Brain microvascular endothelial cell (primary cell): ENCODE measurements at regions not wholly inside any gene's neighbourhood (a gene's known extent, or its start where the extent isn't known, plus 50 kb on each side); places are given as distances from the start of the nearest gene placed in this dataset.
"Not testable (repeated sequence)": the region's sequence is repeated elsewhere in the genome, so short reads cannot be mapped to it uniquely, and the experiment has no call there.

Source experiments
- DNase-seq: peaks from one replicate; pipeline ENCODE4 v3.0.0-alpha.2; 2020
- H3K27ac ChIP-seq: fragments of 250-450 bp; sonication (Bioruptor Pico); 2 replicates; pipeline ENCODE4 v1.5.1; 2020; ENCODE audit warnings: mild to moderate bottlenecking, moderate library complexity
- H3K27me3 ChIP-seq: fragments of 250-450 bp; sonication (Bioruptor Pico); replicated peaks from 2 replicates; pipeline ENCODE4 v1.5.1; 2020; ENCODE audit warnings: mild to moderate bottlenecking
- H3K36me3 ChIP-seq: fragments of 250-450 bp; sonication (Bioruptor Pico); replicated peaks from 2 replicates; pipeline ENCODE4 v1.5.1; 2020; ENCODE audit warnings: mild to moderate bottlenecking
- H3K4me3 ChIP-seq: 2 replicates; pipeline ENCODE4 v1.5.1; 2011; ENCODE audit warnings: low read depth, mild to moderate bottlenecking, control low read depth, low read length, moderate library complexity
- in situ Hi-C: cut with HindIII; loops from 2 replicates; pipeline ENCODE4 v1.10.0; 2017; ENCODE audit warnings: low sequenced_read_pairs, low pct_ligation_motif_present
- TF ChIP-seq, protein P1 (sequence below): IDR thresholded peaks from 2 replicates; pipeline ENCODE4 v1.5.1; 2011; ENCODE audit warnings: low read depth, mild to moderate bottlenecking, moderate library complexity, low read length, control low read depth, inconsistent platforms; ENCODE audit errors: missing control alignments

DNA sequence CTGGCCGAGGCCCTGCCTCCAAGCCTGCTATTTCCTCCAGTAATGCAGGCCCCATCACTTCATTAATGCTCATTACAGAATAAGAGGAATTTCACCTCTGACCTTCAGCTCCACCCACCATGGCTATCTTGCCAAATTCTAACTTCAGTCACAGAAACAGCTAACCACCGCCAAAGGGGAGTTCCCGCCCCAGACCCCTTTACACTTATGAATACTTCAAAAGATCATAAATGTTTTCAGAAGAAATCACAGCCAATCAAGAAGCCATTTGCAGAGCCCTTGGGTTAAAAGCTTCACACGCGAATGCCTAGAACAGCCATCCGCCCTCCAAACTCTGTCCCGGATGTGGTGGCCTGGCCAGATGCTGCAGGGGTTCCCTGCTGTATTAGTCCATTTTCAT lies 73.8 kb upstream of the TWIST2 start:
- in situ Hi-C loops, result no loop called here
- Histone ChIP-seq H3K36me3 (no peaks in the 10 kb centered on the region), H3K4me3 (no peak overlapping the region), H3K27ac (no peak overlapping the region), H3K27me3 (peaks cover 11% of the 10 kb centered on the region)
- no peak for DNase-seq
- TF ChIP-seq, protein P1, sequence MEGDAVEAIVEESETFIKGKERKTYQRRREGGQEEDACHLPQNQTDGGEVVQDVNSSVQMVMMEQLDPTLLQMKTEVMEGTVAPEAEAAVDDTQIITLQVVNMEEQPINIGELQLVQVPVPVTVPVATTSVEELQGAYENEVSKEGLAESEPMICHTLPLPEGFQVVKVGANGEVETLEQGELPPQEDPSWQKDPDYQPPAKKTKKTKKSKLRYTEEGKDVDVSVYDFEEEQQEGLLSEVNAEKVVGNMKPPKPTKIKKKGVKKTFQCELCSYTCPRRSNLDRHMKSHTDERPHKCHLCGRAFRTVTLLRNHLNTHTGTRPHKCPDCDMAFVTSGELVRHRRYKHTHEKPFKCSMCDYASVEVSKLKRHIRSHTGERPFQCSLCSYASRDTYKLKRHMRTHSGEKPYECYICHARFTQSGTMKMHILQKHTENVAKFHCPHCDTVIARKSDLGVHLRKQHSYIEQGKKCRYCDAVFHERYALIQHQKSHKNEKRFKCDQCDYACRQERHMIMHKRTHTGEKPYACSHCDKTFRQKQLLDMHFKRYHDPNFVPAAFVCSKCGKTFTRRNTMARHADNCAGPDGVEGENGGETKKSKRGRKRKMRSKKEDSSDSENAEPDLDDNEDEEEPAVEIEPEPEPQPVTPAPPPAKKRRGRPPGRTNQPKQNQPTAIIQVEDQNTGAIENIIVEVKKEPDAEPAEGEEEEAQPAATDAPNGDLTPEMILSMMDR, result no peak

DNA sequence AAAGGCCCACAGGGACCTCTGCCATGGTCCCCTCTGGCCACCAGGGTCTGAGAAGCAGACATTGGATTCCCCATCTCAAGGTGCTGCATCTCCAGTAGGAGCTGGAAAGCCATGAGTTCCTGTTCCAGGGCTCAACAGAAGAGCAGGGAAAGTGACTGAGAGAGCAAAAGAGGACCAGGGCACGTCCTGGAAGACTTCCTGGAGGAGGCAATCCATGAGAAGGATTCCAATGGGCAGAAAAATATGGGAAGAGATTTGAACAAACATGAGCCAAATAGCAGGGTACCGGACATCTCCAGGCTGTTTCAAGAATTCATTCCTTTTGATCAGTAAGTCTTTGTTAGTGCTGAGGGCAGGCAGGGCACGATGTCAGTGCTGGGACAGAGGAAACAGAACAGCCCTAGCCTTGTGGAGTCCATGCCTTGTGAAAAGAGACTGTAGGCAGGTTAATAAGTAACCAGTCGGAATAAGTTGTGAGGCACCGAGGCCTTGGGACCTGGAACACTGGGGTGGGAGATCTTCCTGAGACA lies 72.8 kb upstream of the TWIST2 start:
- TF ChIP-seq, protein P1, result no peak
- Histone ChIP-seq H3K4me3 (no peak overlapping the region), H3K27me3 (peaks cover 9% of the 10 kb centered on the region), H3K27ac (no peak overlapping the region), H3K36me3 (no peaks in the 10 kb centered on the region)
- DNase-seq, result no peak
- in situ Hi-C loops, result no loop called here

DNA sequence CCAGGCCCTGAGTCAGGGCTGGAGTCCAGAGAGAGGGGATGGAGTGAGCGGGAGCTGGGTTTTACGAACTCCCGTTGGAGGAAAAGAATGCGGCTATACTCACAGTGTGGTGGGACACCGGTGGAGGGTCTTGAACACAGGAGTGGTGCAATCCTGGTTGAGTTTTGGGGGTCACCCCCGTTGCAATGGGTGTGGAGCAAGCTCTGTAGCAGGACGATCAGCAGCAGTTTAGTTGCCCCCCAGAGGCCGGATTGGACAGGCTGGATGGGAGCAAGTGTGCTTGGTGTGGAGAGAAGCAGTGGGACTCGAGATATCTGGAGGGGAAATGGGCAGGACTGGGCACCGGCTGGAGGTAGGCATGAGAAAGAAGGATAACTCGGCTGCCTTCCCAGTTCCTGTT lies 72.3 kb upstream of the TWIST2 start:
- Histone ChIP-seq H3K27me3 (peaks cover 7% of the 10 kb centered on the region), H3K4me3 (no peak overlapping the region), H3K27ac (no peak overlapping the region), H3K36me3 (no peaks in the 10 kb centered on the region)
- in situ Hi-C loops, result no loop called here
- TF ChIP-seq, protein P1, result no peak
- no peak for DNase-seq

DNA sequence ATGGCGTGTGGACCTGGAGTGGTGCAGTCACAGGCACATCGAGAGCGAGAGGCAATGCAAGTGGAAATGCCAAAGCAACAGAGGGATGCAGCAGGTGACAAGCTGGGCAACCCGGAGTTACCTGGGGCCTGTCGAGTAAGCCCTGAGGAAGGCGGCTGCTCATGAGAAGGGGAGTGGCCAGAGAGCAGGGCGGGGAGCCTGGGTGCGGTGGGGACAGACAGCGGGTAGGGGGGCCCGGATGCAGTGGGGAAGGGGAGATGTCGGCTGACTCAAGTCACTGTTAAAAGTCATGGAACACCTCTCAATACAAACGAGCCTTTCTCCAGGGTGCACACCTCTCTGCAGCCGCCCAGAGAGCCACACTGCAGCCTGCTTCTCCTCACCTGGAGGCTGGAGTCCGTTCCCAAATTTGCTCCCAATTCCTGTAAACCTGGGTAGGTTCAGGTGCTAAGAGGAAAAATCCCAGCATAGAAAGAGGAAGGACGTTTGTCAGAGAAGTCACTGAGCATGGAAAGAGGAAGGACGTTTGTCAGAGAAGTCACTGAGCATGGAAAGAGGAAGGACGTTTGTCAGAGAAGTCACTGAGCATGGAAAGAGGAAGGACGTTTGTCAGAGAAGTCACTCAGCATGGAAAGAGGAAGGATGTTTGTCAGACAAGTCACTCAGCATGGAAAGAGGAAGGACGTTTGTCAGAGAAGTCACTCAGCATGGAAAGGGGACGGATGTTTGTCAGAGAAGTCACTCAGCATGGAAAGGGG lies 71.7 kb upstream of the TWIST2 start:
- in situ Hi-C loops, result no loop called here
- H3K27ac ChIP-seq, result no peak overlapping the region
- DNase-seq, result no peak
- H3K4me3 ChIP-seq, result no peak overlapping the region
- H3K36me3 ChIP-seq, result no peaks in the 10 kb centered on the region
- peaks cover 7% of the 10 kb centered on the region for H3K27me3 ChIP-seq
- TF ChIP-seq, protein P1, result no peak

DNA sequence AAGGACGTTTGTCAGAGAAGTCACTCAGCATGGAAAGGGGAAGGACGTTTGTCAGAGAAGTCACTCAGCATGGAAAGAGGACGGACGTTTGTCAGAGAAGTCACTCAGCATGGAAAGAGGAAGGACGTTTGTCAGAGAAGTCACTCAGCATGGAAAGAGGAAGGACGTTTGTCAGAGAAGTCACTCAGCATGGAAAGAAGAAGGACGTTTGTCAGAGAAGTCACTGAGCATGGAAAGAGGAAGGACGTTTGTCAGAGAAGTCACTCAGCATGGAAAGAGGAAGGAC lies 71.2 kb upstream of the TWIST2 start:
- H3K27me3 ChIP-seq, H3K4me3 ChIP-seq, H3K36me3 ChIP-seq, in situ Hi-C loops, DNase-seq, H3K27ac ChIP-seq: not testable (repeated sequence)

DNA sequence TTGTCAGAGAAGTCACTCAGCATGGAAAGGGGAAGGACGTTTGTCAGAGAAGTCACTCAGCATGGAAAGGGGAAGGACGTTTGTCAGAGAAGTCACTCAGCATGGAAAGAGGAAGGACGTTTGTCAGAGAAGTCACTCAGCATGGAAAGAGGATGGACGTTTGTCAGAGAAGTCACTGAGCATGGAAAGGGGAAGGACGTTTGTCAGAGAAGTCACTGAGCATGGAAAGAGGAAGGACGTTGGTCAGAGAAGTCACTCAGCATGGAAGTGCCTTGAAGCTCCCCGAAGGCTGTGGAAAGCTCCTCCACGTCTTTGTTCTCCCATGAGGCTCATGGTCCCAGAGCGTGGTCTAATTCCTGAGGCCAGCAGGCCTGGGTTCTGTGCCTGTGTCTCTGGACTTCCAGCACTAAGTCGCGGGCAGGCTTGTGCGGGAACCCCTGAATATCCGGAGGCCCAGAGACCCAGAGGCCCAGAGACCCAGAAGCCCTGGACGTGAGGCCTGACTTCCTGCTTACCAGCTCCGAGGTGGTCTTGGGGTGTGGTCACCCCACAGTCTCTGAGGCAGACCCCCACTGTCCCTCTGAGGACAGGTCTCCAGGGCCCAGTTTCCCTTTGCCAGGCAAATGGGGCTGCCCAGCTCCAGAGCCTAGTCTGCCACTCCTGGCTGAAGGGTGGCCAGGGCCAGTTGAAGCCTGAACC lies 70.4 kb upstream of the TWIST2 start:
- H3K4me3 ChIP-seq, result no peak overlapping the region
- H3K27me3 ChIP-seq, result no peaks in the 10 kb centered on the region
- no peak overlapping the region for H3K27ac ChIP-seq
- no peak for DNase-seq
- TF ChIP-seq, protein P1, result no peak
- in situ Hi-C loops, result no loop called here
- no peaks in the 10 kb centered on the region for H3K36me3 ChIP-seq
